Gastrocnemius medialis (tissue), 4 donors: ENCODE measurements at regions not wholly inside any gene's neighbourhood (a gene's known extent, or its start where the extent isn't known, plus 50 kb on each side); places are given as distances from the start of the nearest gene placed in this dataset.

Experiments used
- CTCF ChIP-seq, 5 experiments: fragments of 450-650 bp in 3 of 5; fragments of 200-600 bp in 2 of 5; sonication (generic) in 2 of 5; IDR thresholded peaks in 4 of 5; conservative IDR thresholded peaks in 1 of 5; 1 replicate in 4 of 5; 2 replicates in 1 of 5; pipeline ENCODE4 v1.5.1; 2016 to 2019; ENCODE audit warnings: antibody characterized with exemption in 5 of 5, mild to moderate bottlenecking in 3 of 5, moderate library complexity in 3 of 5
- POLR2A ChIP-seq, 2 donors: fragments of 450-650 bp; IDR thresholded peaks; one replicate each; pipeline ENCODE4 v1.6.1; 2017; ENCODE audit warnings: antibody characterized with exemption in 2 of 2, mild to moderate bottlenecking in 2 of 2, moderate library complexity in 2 of 2

- TF ChIP-seq CTCF (IDR thresholded peaks at IDR 0.05 in 4 of 5, conservative IDR thresholded peaks at IDR 0.05 in 1 of 5) (no peak), POLR2A (IDR thresholded peaks at IDR 0.05) (no peak)
Measured at GRCh38 chr3:101102678-101103296, 109.6 kb upstream of the ABI3BP start.
